Medulla oblongata (tissue), 1 donor: ENCODE measurements at regions not wholly inside any gene's neighbourhood (a gene's known extent, or its start where the extent isn't known, plus 50 kb on each side); places are given as distances from the start of the nearest gene placed in this dataset.

Experiments used
- DNase-seq: peaks from one replicate; pipeline ENCODE4 v3.0.0-alpha.2; 2015; ENCODE audit errors: extremely low spot score

- no peak for DNase-seq
Measured at GRCh38 chr5:98060148-98060547, 713.3 kb upstream of the RGMB start.

GRCh38 chr5:98064118-98064685 is 709.3 kb upstream of the RGMB start:
- DNase-seq = peak; percentile 40

DNA sequence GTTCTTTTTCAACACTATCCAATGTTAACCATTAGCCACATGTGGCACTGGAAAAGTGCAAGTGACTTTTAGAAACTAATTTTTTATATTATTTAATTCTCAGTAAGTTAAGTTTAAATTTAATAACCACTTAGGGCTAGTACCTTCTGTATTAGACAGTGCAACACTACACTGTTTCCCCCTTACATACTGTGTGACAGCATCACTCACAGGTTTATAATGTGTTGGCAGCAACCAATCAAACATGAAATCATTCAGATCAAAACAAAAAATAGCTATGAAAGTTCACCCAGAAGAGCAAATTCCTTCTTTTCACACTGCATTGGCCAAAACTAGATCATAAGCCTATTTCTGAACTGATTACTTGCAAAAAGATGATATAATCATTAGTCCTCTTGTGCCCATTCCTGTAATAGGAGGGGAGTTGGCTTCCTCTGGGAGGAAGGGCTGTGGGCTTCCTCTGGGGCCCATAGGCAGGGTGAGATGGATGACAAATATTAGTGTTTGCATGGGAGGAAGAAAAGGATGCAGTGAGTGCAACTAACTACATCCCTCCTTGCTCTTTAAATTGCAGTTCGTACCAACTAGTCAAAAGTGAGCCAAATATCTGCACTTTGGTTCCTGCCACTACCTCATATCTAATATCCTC is 708.1 kb upstream of the RGMB start:
- DNase-seq = no peak

GRCh38 chr5:98066910-98067309 is 706.6 kb upstream of the RGMB start:
- DNase-seq = no peak

- no peak for DNase-seq
Measured at GRCh38 chr5:98069876-98070512, 703.5 kb upstream of the RGMB start.

DNA sequence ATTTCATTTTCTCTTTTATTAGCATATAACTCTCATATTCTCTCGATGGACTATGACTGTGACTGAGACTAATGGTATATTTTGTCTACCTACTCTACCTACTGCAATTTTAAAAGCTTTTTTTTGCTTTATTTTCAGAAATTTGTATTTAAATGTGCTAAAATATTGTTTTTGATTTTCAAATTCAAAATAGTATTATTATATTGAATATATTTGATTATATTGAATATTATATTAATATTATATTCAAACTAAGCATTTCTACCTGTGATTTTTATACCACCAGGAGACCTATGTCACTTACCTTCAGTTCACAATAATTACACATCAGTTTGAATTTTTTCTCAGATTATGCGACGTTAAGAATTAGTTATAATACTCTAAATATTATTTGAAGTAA is 700.5 kb upstream of the RGMB start:
- DNase-seq = no peak

- no peak for DNase-seq
Measured at GRCh38 chr5:98076501-98076900, 697.0 kb upstream of the RGMB start.

DNA sequence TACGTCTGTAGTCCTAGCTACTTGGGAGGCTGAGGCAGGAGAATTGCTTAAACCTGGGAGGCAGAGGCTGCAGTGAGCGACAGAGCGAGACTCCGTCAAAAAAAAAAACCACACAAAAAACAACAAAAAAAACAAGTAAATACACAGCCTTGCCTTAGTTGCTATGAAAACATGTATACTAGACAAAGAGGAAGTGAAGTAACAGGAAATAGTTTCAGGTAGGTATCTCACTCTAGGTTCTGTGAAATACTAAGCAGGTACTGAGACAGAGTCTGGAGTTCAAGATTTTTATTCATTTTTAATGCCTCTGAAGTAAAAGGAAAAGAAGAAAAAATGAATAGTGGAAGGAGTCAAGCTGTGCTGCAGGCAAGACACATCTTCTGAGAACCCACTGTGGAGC is 687.9 kb upstream of the RGMB start:
- DNase-seq = no peak

GRCh38 chr5:98095072-98095471 is 678.4 kb upstream of the RGMB start:
- no peak for DNase-seq

GRCh38 chr5:98096155-98096554 is 677.3 kb upstream of the RGMB start:
- DNase-seq = no peak

DNA sequence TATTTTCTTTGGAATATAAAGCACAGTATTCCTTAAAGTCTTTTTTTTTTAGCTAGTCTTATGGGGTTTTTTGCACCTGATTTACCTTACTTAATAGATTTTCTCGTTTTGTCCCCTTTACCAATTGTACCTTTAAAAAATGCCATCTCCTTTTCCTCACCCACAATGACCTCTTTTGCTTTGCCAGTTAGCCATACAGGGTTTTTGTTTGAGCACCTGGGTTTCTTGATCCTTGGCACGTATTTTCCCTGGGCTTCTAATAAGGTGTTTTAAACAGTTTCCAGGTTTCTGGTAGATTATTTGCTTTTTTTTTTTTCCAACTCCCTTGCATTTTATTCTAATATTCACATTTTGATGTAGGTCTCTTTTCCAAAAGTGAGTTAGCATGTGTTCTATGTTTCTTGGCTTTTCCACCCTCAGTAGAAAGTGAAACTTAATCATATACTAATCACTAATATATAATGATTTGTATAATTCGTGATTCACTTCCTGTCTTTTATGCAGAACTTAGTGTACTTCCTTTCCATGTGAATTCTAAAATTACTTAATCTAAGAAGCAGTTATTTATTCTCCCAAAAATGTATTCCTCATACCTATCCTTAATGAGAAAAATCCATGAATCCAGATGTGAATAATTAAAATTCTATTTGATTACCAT is 673.9 kb upstream of the RGMB start:
- DNase-seq = no peak

- DNase-seq = no peak
Measured at GRCh38 chr5:98101131-98101530, 672.3 kb upstream of the RGMB start.

GRCh38 chr5:98102936-98103335 is 670.5 kb upstream of the RGMB start:
- DNase-seq = no peak

DNA sequence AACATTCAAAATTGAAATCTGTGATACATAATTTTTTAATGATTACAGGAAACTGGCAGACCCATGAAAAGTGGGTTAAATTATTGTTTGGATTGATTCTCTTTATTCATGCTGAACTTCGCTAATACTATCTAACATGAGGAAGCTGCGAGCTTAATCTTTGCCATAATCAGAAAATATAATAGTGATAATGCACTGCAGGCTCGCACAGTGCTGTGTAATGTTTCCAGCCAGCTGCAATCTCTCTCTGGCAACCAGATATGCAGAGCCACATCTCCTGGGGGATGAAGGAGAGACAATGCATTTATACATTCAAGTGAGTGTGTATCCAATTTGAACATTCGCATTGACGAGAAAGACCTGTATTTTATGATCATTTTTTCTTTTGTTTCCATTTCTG is 669.7 kb upstream of the RGMB start:
- no peak for DNase-seq

DNA sequence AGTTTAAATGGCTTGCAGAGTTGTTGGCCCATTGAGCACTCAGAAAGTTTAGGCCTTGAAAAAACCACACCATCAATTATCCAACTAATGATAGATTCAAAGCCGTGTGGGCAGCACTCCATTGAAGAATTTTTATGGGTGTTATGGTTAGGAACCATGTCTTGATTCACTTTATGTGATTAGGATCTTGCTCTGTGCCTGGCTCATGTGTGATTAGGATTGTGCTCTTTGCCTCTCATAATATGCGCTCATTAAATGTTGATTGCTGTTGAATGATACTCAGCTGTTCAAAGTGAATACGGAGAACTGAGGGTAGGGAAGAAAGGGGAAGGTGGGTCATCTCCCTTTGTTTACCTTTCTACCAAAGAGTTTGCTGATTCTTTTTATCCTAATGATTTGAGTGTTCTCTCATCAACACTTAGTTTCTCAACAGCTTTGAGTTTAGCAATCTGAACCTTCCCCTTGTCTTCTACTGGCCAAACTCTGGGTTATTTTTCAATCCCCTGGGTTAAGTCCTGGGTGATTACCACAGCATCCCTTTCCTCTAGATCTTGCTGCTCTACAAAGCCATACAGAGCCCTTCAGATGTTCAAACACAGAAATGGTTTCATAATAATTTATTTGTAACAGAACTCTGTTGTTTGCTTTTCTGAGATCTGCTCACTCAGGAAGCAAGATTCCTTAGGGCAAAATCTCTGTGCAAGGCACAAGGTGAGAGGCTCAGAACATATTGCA is 668.8 kb upstream of the RGMB start:
- DNase-seq = no peak

DNA sequence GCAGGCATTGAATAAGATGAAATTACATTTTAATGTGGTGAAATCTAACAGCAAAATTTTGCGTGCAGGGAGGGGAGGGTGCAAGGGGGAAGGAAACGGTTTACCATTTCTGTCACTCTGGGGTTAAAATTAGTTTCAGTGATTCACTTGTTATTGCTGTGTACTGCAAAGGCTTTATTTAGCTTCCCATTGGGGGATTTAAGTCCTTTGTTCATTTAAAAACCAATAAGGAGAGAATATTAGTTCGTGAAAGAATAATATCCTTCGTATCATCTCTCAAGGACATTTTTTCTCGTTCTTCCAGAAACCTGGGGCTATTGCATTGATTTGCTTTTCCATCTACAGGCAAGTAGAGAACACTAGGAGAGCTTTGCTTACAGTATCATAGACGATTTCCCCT is 667.8 kb upstream of the RGMB start:
- DNase-seq = no peak

GRCh38 chr5:98106116-98107031 is 667.1 kb upstream of the RGMB start:
- no peak for DNase-seq

- no peak for DNase-seq
Measured at GRCh38 chr5:98108497-98108896, 665.0 kb upstream of the RGMB start.

DNA sequence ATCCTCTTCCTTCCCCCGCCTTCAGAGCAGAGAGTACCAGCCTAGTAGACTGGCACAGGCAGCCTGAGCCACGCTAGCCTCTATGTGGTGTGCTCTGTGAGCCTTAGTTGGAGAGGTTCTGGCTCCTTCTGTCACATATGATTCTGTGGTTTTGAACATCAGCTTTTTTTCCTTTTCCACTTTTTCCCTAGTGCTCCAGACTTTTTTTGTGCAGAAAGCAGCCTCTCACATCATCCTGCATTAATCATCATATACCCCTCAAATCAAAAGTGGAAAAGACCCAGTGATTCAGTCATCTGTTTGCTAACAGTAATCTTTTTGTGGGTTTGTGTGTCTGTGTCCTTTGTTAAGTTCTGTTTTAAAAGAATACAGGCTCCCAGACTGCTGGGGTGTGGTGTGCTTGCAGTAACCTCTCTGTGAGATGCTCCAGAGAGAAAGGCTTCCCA is 663.9 kb upstream of the RGMB start:
- DNase-seq = peak; percentile 24

DNA sequence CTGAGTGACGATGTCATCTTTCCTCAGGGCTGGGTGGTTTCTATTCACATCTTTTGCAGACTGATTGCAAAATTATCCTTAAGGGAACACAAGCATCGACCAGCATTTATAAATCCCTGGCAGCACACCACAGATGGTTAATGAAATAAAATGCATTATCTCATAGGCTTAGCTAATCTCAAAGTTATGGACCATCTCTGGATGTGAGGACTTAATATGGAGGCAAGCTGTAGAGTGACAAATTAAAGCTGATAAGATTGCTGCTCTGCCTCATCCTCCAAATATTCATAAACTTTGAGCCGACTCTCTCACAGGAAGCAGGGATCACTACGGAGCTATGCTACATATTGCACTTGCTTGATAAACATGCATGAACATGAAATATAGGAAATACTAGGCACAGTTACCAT is 663.2 kb upstream of the RGMB start:
- DNase-seq = no peak

DNA sequence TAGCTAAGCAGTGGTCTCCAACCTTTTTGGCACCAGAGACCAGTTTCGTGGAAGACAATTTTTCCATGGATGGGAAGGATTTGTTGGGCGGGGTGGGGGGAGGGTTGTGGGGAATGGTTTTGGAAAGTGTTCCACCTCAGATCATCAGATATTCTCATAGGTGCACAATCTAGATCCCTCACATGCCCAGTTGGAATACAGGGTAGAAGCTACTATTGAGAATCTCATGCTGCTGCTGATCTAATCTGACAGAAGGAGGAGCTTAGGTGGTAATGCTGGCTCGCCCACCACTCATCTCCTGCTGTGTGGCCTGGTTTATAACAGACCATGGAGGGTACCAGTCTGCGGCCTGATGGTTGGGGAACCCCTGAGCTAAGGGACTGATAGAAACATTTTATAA is 662.7 kb upstream of the RGMB start:
- no peak for DNase-seq
